Spinal cord (tissue), 9 donors: ENCODE measurements at regions not wholly inside any gene's neighbourhood (a gene's known extent, or its start where the extent isn't known, plus 50 kb on each side); places are given as distances from the start of the nearest gene placed in this dataset.
"Not testable (repeated sequence)": the region's sequence is repeated elsewhere in the genome, so short reads cannot be mapped to it uniquely, and the experiment has no call there.

ENCODE experiments used
- DNase-seq, 6 donors: peaks; one replicate each; pipeline versions ENCODE4 v3.0.0 to v3.0.0-alpha.2; 2013 to 2015; ENCODE audit warnings: low spot score in 6 of 6, low read depth in 4 of 6
- H3K27ac ChIP-seq: one replicate; pipeline ENCODE4 v1.5.1; 2013; ENCODE audit warnings: low read depth, low read length, control low read depth
- H3K27me3 ChIP-seq: one replicate; pipeline ENCODE4 v1.6.1; 2013; ENCODE audit warnings: low read length; ENCODE audit not compliant: control insufficient read depth, insufficient read depth
- H3K36me3 ChIP-seq: one replicate; pipeline ENCODE4 v1.6.1; 2013; ENCODE audit warnings: low read length; ENCODE audit not compliant: control insufficient read depth, insufficient read depth
- H3K4me1 ChIP-seq: one replicate; pipeline ENCODE4 v1.6.1; 2013; ENCODE audit warnings: low read length; ENCODE audit not compliant: control insufficient read depth, insufficient read depth
- H3K4me3 ChIP-seq: one replicate; pipeline ENCODE4 v1.5.1; 2013; ENCODE audit warnings: low read depth, low read length, control low read depth
- H3K9me3 ChIP-seq: one replicate; pipeline ENCODE4 v1.6.1; 2013; ENCODE audit warnings: low read length; ENCODE audit not compliant: control insufficient read depth, insufficient read depth
- WGBS: methylation state at CpG from one replicate; pipeline ENCODE4 v1.1.5; 2013; ENCODE audit warnings: missing lambda C conversion rate; ENCODE audit not compliant: insufficient coverage; 5-methylcytosine and 5-hydroxymethylcytosine counted together
- donor health status: healthy.

DNA sequence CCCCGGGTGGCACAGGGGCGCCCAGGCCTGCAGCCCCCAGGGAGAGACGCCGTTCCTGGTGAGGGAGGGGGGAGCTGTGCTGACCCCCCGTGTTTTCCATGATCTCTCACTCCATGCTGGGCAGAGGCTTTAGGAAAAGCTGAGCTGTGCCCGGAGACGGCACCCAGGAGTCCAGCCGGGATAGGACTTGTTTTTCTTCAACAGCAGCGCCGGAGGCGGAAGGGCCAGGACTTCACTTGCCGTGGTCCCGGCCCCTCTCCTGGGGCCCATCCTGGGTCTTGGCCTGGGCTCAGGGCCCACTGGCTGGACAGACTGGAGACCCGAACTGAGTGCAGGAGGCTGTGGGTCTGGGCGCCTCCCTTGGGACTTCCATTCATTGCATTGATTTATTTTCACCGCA is 176.8 kb upstream of the ZNF469 start:
- not testable (repeated sequence) for H3K36me3 ChIP-seq, H3K27ac ChIP-seq, H3K9me3 ChIP-seq, H3K27me3 ChIP-seq, H3K4me1 ChIP-seq, DNase-seq, H3K4me3 ChIP-seq
- 78% methylated on average over 7 of the region's 16 CpGs for WGBS

GRCh38 chr16:88206516-88206915 is 176.2 kb upstream of the ZNF469 start:
- not testable (repeated sequence) for DNase-seq

GRCh38 chr16:88208112-88208511 is 174.6 kb upstream of the ZNF469 start:
- Histone ChIP-seq H3K4me3 (no peak overlapping the region), H3K27me3 (no peaks in the 10 kb centered on the region), H3K4me1 (no peaks in the 10 kb centered on the region), H3K27ac (no peak overlapping the region), H3K9me3 (no peaks in the 10 kb centered on the region), H3K36me3 (no peaks in the 10 kb centered on the region)
- peak in 1 of 6 donors; percentile 54 for DNase-seq
- 77% methylated on average over 10 of the region's 10 CpGs for WGBS

More at GRCh38 chr16:88206516-88206915, 176.2 kb upstream of the ZNF469 start:
- H3K27me3 ChIP-seq, H3K36me3 ChIP-seq, H3K9me3 ChIP-seq, H3K27ac ChIP-seq, H3K4me1 ChIP-seq, H3K4me3 ChIP-seq: not testable (repeated sequence)
- 87% methylated on average over 7 of the region's 22 CpGs for WGBS

DNA sequence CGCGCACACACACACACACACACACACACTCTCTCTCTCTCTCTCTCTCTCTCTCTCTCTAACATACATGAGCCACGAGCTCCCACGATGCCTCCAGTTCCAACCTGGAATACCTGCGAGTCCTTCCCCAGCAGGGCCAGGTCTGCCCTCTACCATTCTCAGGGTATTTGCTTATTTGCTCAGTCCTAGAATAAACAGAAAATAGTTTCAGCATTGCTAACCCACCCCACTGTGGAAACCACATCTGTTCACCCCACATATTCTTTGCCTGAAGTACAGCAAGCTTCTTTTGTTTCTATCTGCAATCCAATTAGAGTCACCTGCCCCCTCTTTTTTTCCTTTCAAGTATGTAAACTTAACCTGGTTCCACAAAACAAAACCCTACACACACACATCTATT is 174.0 kb upstream of the ZNF469 start:
- not testable (repeated sequence) for H3K9me3 ChIP-seq, H3K4me1 ChIP-seq, H3K4me3 ChIP-seq, H3K27me3 ChIP-seq, H3K36me3 ChIP-seq, DNase-seq, H3K27ac ChIP-seq
- WGBS = no CpG with 5 or more reads among the region's 5 CpGs

- H3K4me1 ChIP-seq, DNase-seq, H3K4me3 ChIP-seq, H3K9me3 ChIP-seq, H3K36me3 ChIP-seq, H3K27me3 ChIP-seq, H3K27ac ChIP-seq: not testable (repeated sequence)
- WGBS = no CpG with 5 or more reads among the region's 1 CpG
Measured at GRCh38 chr16:88209579-88209978, 173.2 kb upstream of the ZNF469 start.

GRCh38 chr16:88213937-88214336 is 168.8 kb upstream of the ZNF469 start:
- not testable (repeated sequence) for H3K36me3 ChIP-seq, H3K27ac ChIP-seq, DNase-seq, H3K4me1 ChIP-seq, H3K27me3 ChIP-seq, H3K4me3 ChIP-seq, H3K9me3 ChIP-seq
- WGBS = 60% methylated on average over 1 of the region's 5 CpGs

DNA sequence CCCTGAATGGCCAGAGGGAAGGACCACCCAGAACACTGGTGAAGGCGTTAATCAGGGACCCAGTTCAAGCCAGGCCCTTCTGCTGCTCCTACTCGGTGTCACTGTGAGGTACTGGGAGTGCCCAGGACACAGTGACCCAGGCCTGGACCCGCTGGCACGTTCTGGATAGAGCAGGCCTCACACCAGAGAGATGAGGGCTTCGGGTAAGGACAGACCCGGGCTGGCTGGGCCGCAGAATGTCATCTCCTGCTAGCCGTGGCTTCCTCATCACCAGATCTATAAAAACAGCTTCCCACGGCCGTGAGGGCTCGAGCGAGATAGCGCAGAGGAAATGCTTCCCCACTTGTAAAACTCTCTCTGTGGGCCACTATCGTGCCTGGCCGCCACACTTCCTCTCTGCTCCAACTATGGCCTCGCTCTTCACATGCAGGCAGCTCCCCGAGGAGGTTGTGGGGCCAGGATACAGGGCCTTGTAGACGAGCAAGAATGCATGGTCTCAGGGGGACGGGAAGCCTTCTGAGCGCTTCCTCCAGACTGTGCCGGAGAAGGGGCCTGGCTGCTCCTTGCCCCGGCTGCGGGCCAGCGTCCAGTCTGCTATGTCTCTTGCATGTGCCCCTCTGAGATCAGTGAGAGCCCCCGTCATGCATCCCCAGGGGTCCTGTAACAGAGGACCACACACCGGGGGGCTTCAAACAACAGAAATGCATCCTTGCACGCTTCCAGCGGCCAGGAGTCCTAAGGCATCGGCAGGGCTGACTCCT is 161.6 kb upstream of the ZNF469 start:
- H3K4me1 ChIP-seq, H3K4me3 ChIP-seq, H3K36me3 ChIP-seq, H3K27me3 ChIP-seq, H3K9me3 ChIP-seq, DNase-seq, H3K27ac ChIP-seq: not testable (repeated sequence)
- 73% methylated on average over 23 of the region's 29 CpGs for WGBS

DNA sequence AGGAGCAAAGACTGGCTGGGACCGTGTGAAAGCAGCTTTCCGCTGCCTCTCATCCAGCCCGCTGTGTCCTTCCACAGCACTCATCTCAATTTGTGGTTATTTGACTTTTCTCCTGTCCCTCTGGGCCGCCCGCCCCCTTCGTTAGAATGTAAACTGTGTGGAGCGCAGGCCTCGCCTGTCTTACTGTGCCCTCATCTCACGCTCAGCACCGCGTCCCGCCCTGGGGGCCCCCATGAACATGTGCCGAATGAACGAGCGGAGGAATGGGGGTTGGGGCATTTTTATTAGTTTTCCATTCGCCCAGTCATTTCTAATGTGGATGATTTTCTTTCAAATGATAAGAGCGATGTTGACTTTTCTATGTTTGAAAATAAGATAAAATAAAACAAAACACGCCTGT is 159.1 kb upstream of the ZNF469 start:
- H3K9me3 ChIP-seq, H3K27me3 ChIP-seq, DNase-seq, H3K4me1 ChIP-seq, H3K4me3 ChIP-seq, H3K36me3 ChIP-seq, H3K27ac ChIP-seq: not testable (repeated sequence)
- 84% methylated on average over 11 of the region's 18 CpGs for WGBS

DNA sequence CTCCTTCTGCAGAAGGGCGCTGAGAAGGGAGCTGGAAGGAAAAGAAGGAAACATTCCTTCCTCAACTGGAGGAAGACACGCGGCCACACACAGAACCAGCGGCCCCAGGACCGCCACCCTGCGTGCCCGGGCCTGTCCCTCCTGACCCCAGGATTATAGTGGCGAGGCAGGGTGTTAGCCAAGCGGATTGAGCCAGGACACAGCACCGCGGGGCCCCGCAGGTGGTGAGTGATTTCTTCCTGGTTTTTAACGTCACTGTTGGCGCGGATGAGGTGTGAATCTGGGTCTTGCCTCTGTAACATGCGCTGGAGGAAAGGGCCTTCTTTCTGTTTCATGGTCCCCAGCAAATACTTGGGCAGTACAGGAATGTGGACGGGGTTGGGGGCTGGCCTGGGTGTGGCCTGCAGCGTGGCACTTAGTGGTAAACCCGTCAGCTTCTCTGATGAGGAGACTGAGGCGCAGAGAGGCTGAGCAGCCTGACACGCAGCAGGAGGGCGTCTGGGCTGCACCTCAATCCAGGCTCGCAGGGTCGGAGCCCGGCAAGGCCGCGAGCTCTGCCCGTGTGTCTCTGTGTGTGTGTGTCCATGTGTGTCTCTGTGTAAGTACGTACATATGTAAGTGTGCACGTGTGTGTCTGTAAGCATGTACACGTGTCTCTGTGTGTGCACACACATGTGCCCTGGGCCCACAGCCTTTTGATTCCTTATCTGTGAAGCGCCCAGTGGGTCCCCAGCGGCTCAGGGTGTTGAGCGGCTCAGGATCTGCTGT is 158.4 kb upstream of the ZNF469 start:
- not testable (repeated sequence) for H3K4me3 ChIP-seq, H3K4me1 ChIP-seq, DNase-seq, H3K27me3 ChIP-seq, H3K36me3 ChIP-seq, H3K27ac ChIP-seq, H3K9me3 ChIP-seq
- WGBS = 95% methylated on average over 28 of the region's 34 CpGs

DNA sequence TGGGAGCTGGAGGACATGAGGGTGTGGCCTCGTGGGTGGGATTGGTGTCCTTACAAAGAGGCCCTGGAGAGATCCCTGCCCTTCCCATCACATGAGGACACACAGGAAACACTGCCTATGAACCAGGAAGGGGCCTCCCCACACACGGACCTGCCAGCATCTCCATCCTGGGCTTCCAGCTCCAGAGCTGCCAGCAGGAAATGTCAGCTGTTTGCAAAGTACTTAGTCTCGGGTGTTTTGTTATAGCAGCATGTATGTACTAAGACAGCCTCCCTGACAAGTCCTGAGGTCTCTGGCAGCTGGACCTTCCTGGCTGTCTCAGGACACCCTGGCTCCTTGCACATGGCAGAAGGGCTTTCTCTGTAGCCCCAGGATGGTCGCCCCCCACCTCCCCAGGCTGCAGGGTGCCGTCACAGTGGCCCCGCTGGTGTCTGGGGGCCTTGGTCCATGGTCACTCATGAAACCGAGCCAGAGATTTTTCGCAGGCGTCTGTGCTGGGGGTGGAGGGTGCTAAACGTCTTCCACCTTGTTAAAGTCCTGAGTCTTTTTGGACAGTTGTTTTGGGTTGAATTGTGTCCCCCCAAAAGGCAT is 157.0 kb upstream of the ZNF469 start:
- 93% methylated on average over 5 of the region's 10 CpGs for WGBS
- not testable (repeated sequence) for H3K9me3 ChIP-seq, H3K36me3 ChIP-seq, H3K27ac ChIP-seq, H3K4me3 ChIP-seq, H3K4me1 ChIP-seq, H3K27me3 ChIP-seq, DNase-seq
